Fibroblast of pulmonary artery (primary cell): ENCODE measurements at regions not wholly inside any gene's neighbourhood (a gene's known extent, or its start where the extent isn't known, plus 50 kb on each side); places are given as distances from the start of the nearest gene placed in this dataset.

Source experiments
- DNase-seq: peaks from one replicate; pipeline ENCODE4 v3.0.0-alpha.2; 2010; ENCODE audit warnings: low read depth
- H3K4me3 ChIP-seq: replicated peaks from 2 replicates; pipeline ENCODE4 v1.5.1; 2011; ENCODE audit warnings: low read depth, mild to moderate bottlenecking, control low read depth, low read length, moderate library complexity
- CTCF ChIP-seq: IDR thresholded peaks from 2 replicates; pipeline ENCODE4 v1.5.1; 2011; ENCODE audit warnings: mild to moderate bottlenecking, control low read depth, low read length, inconsistent platforms; ENCODE audit errors: missing control alignments

GRCh38 chr18:37869051-37869450 is 303.5 kb upstream of the CELF4 start:
- no peak overlapping the region for H3K4me3 ChIP-seq
- no peak for TF ChIP-seq CTCF
- DNase-seq, result no peak

GRCh38 chr18:37864122-37864521 is 298.5 kb upstream of the CELF4 start:
- no peak for DNase-seq
- TF ChIP-seq CTCF, result no peak
- no peak overlapping the region for H3K4me3 ChIP-seq

- no peak for DNase-seq
- H3K4me3 ChIP-seq, result no peak overlapping the region
- TF ChIP-seq CTCF, result no peak
These were observed 296.4 kb upstream of the CELF4 start for GRCh38 chr18:37861981-37862380.

GRCh38 chr18:37854396-37854795 is 288.8 kb upstream of the CELF4 start:
- no peak for DNase-seq

GRCh38 chr18:37853706-37854105 is 288.1 kb upstream of the CELF4 start:
- DNase-seq, result no peak
- no peak overlapping the region for H3K4me3 ChIP-seq
- TF ChIP-seq CTCF, result no peak

More at GRCh38 chr18:37854396-37854795, 288.8 kb upstream of the CELF4 start:
- no peak for TF ChIP-seq CTCF
- H3K4me3 ChIP-seq, result no peak overlapping the region

- TF ChIP-seq CTCF, result no peak
- no peak overlapping the region for H3K4me3 ChIP-seq
- no peak for DNase-seq
These were observed 286.9 kb upstream of the CELF4 start for GRCh38 chr18:37852464-37852863.

- no peak for TF ChIP-seq CTCF
- no peak overlapping the region for H3K4me3 ChIP-seq
- DNase-seq, result no peak
These were observed 281.9 kb upstream of the CELF4 start for GRCh38 chr18:37847544-37847943.
